ENCODE measurements at regions not wholly inside any gene's neighbourhood (a gene's known extent, or its start where the extent isn't known, plus 50 kb on each side); places are given as distances from the start of the nearest gene placed in this dataset.

GRCh38 chr3:70393881-70394612, 81.6 kb upstream of the MDFIC2 start:
- Mint-ChIP-seq H3K36me3 (ENCODE audit: low read depth) (no peaks in the 10 kb centered on the region), H3K27me3 (peaks cover 3% of the 10 kb centered on the region), H3K4me3 (no peak overlapping the region), H3K4me1 (no peaks in the 10 kb centered on the region), H3K9me3 (no peaks in the 10 kb centered on the region), H3K27ac (no peak overlapping the region)
- ATAC-seq = no peak
- no peak for DNase-seq

DNA sequence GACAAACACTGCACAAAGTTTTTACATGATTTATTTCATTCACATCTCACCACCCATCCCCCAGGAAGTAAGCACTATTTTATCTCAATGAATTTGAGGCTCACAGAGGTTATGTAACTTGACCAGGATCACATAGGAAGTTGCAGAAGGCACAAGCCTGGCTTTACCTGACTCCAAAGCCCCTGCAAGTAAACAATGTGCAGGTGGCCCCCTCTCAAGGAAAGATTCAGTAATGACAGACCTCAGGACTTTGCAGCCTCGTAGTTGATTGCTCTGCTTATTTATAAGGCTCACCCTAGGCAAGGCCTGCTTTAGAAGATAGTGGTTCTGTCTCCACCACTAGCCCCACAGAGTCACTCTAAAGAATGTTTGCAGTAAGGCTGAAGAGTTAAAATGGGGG, 79.8 kb upstream of the MDFIC2 start:
- no peak overlapping the region for H3K4me3 Mint-ChIP-seq
- no peaks in the 10 kb centered on the region for H3K4me1 Mint-ChIP-seq
- H3K36me3 Mint-ChIP-seq (ENCODE audit: low read depth) = no peaks in the 10 kb centered on the region
- H3K9me3 Mint-ChIP-seq = no peaks in the 10 kb centered on the region
- ATAC-seq (no peak), DNase-seq (no peak)
- peaks cover 2% of the 10 kb centered on the region for H3K27me3 Mint-ChIP-seq
- no peak overlapping the region for H3K27ac Mint-ChIP-seq

DNA sequence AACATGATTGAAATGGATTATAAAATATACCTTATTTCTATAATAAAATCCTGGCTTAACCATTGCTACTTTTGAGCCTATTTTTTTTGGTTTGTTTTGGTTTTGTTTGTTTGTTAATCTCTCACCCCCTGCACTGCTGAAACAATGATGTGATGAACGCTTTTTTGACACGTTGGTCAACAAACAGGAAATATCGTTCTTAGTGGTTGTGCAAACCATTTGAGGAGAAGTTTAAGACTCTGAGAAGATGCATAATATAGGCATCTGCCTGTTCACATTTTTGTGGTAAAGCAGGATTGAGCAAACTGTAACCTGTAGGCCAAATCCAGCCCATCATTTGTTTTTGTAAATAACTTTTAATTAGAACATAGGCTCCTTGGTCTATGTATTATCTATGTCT, 75.5 kb upstream of the MDFIC2 start:
- H3K27me3 Mint-ChIP-seq = peaks cover 6% of the 10 kb centered on the region

GRCh38 chr3:70386846-70387245, 74.4 kb upstream of the MDFIC2 start:
- Mint-ChIP-seq H3K27ac (no peak overlapping the region), H3K36me3 (ENCODE audit: low read depth) (no peaks in the 10 kb centered on the region), H3K4me3 (no peak overlapping the region), H3K4me1 (no peaks in the 10 kb centered on the region), H3K9me3 (no peaks in the 10 kb centered on the region), H3K27me3 (peaks cover 6% of the 10 kb centered on the region)
- DNase-seq (no peak), ATAC-seq (no peak)

More for the DNA sequence above, 75.5 kb upstream of the MDFIC2 start:
- DNase-seq (no peak), ATAC-seq (no peak)
- H3K4me3 Mint-ChIP-seq = no peak overlapping the region
- no peak overlapping the region for H3K27ac Mint-ChIP-seq
- no peaks in the 10 kb centered on the region for H3K36me3 Mint-ChIP-seq (ENCODE audit: low read depth)
- H3K4me1 Mint-ChIP-seq = no peaks in the 10 kb centered on the region
- H3K9me3 Mint-ChIP-seq = no peaks in the 10 kb centered on the region

DNA sequence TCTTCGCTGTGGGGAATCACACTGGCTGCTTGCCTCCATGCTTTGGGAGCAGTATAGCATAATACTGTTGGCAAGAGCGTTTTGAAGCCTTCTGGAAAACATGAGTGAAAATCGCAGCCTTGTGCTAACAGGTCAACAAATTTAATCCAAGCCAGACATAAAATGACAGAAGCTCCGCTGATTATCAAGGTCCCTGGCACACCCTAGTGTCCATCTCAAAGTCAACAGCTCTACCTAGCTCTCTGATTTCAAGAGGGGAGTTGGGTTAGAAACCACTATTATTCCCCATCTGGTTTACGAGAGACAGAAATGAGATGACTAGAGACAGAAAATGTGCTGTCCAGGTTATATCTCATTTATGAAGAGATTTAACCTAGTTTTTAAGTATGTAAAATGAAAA, 73.6 kb upstream of the MDFIC2 start:
- Mint-ChIP-seq H3K27ac (no peak overlapping the region), H3K4me3 (no peak overlapping the region), H3K36me3 (ENCODE audit: low read depth) (no peaks in the 10 kb centered on the region), H3K4me1 (no peaks in the 10 kb centered on the region), H3K9me3 (no peaks in the 10 kb centered on the region), H3K27me3 (peaks cover 8% of the 10 kb centered on the region)
- ATAC-seq (no peak), DNase-seq (no peak)

DNA sequence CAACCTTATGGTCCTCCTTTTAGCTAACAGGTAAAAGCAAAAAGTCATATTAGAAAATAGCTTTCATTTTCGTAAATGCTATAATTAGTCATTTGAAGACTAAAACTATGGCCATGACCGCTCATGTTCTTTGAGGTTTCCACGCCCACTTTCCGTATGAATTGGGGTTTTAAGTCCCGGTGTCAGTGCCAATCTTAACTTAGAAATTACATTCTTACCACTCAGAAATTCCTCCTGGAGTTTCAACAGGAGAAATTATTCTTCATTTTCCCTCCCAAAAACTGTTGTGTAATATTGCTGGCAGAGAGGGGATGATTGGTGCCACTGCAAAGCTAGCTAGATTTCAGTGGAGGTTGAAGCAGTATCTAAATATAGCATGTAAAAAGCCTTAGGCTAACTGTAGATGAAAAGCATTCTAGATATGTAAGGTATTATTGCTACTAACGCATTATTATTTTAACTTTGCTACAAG, 71.0 kb upstream of the MDFIC2 start:
- H3K27ac Mint-ChIP-seq = no peak overlapping the region
- no peak for ATAC-seq

GRCh38 chr3:70374179-70374578, 61.7 kb upstream of the MDFIC2 start:
- no peak overlapping the region for H3K27ac Mint-ChIP-seq
- H3K4me3 Mint-ChIP-seq = no peak overlapping the region
- H3K36me3 Mint-ChIP-seq (ENCODE audit: low read depth) = peaks cover 2% of the 10 kb centered on the region
- no peak for ATAC-seq
- peaks cover 5% of the 10 kb centered on the region for H3K27me3 Mint-ChIP-seq
- H3K9me3 Mint-ChIP-seq = peaks cover 21% of the 10 kb centered on the region
- DNase-seq = no peak
- H3K4me1 Mint-ChIP-seq = no peaks in the 10 kb centered on the region

More for the DNA sequence above, 71.0 kb upstream of the MDFIC2 start:
- no peak for DNase-seq
- H3K4me1 Mint-ChIP-seq = no peaks in the 10 kb centered on the region
- no peaks in the 10 kb centered on the region for H3K36me3 Mint-ChIP-seq (ENCODE audit: low read depth)
- H3K4me3 Mint-ChIP-seq = no peak overlapping the region
- H3K9me3 Mint-ChIP-seq = no peaks in the 10 kb centered on the region
- peaks cover 13% of the 10 kb centered on the region for H3K27me3 Mint-ChIP-seq

All from activated naive CD8-positive, alpha-beta T cell treated with anti-CD3 and anti-CD28 coated beads, Interleukin-2, amount 50 U/mL, for 24 hours (primary cell).